Tibial nerve (tissue), 4 donors: ENCODE measurements at regions not wholly inside any gene's neighbourhood (a gene's known extent, or its start where the extent isn't known, plus 50 kb on each side); places are given as distances from the start of the nearest gene placed in this dataset.

Experiments used
- CTCF ChIP-seq, 5 experiments: fragments of 200-600 bp in 3 of 5; fragments of 450-650 bp in 2 of 5; sonication (generic) in 3 of 5; IDR thresholded peaks; one replicate each; pipeline ENCODE4 v1.5.1; 2016 to 2019; ENCODE audit warnings: antibody characterized with exemption in 5 of 5, mild to moderate bottlenecking in 3 of 5, moderate library complexity in 2 of 5
- EP300 ChIP-seq, 2 donors: sonication (generic); formaldehyde crosslinking; IDR thresholded peaks; one replicate each; pipeline ENCODE4 v1.6.1; 2017; ENCODE audit warnings: antibody characterized with exemption in 2 of 2, mild to moderate bottlenecking in 1 of 2
- POLR2A ChIP-seq, 2 donors: fragments of 450-650 bp; IDR thresholded peaks; one replicate each; pipeline ENCODE4 v1.6.1; 2017; ENCODE audit warnings: antibody characterized with exemption in 2 of 2, mild to moderate bottlenecking in 2 of 2, moderate library complexity in 2 of 2

GRCh38 chr2:144067506-144067905 is 452.4 kb downstream of the ZEB2 start:
- no peak for TF ChIP-seq POLR2A (IDR thresholded peaks at IDR 0.05)
- TF ChIP-seq CTCF (IDR thresholded peaks at IDR 0.05): no peak
- no peak for TF ChIP-seq EP300 (IDR thresholded peaks at IDR 0.05)
